SW480 (cell line): ENCODE measurements at regions not wholly inside any gene's neighbourhood (a gene's known extent, or its start where the extent isn't known, plus 50 kb on each side); places are given as distances from the start of the nearest gene placed in this dataset.
"Not testable (repeated sequence)": the region's sequence is repeated elsewhere in the genome, so short reads cannot be mapped to it uniquely, and the experiment has no call there.

Experiments used
- DNase-seq: peaks from one replicate; pipeline ENCODE4 v3.0.0-alpha.2; 2016; ENCODE audit warnings: low spot score

- DNase-seq, result no peak
Observed at GRCh38 chr7:153407291-153408046, 644.7 kb upstream of the DPP6 start.

GRCh38 chr7:153408360-153409335, 643.5 kb upstream of the DPP6 start:
- DNase-seq, result no peak

- DNase-seq, result not testable (repeated sequence)
Observed at GRCh38 chr7:153409567-153410342, 642.4 kb upstream of the DPP6 start.

GRCh38 chr7:153410997-153411642, 641.1 kb upstream of the DPP6 start:
- DNase-seq, result not testable (repeated sequence)

- not testable (repeated sequence) for DNase-seq
Observed at GRCh38 chr7:153412114-153412823, 639.9 kb upstream of the DPP6 start.

- DNase-seq, result not testable (repeated sequence)
Observed at GRCh38 chr7:153412824-153413198, 639.4 kb upstream of the DPP6 start.

GRCh38 chr7:153413199-153413539, 639.0 kb upstream of the DPP6 start:
- DNase-seq, result no peak

- DNase-seq, result no peak
Observed at GRCh38 chr7:153413540-153414287, 638.5 kb upstream of the DPP6 start.

- no peak for DNase-seq
Observed at GRCh38 chr7:153414288-153414629, 637.9 kb upstream of the DPP6 start.

- no peak for DNase-seq
Observed at GRCh38 chr7:153415632-153416031, 636.6 kb upstream of the DPP6 start.

GRCh38 chr7:153422291-153423209, 629.6 kb upstream of the DPP6 start:
- DNase-seq, result peak; percentile 2

- no peak for DNase-seq
Observed at GRCh38 chr7:153423210-153423590, 629.0 kb upstream of the DPP6 start.

- no peak for DNase-seq
Observed at GRCh38 chr7:153430931-153431330, 621.3 kb upstream of the DPP6 start.

- no peak for DNase-seq
Observed at GRCh38 chr7:153432063-153432462, 620.1 kb upstream of the DPP6 start.

- DNase-seq, result no peak
Observed at GRCh38 chr7:153433223-153433622, 619.0 kb upstream of the DPP6 start.

GRCh38 chr7:153440715-153441114, 611.5 kb upstream of the DPP6 start:
- no peak for DNase-seq

- DNase-seq, result no peak
Observed at GRCh38 chr7:153443032-153443701, 609.0 kb upstream of the DPP6 start.

- no peak for DNase-seq
Observed at GRCh38 chr7:153444641-153445040, 607.6 kb upstream of the DPP6 start.

- DNase-seq, result no peak
Observed at GRCh38 chr7:153445641-153446040, 606.6 kb upstream of the DPP6 start.
